Tibial nerve (tissue), 4 donors: ENCODE measurements at regions not wholly inside any gene's neighbourhood (a gene's known extent, or its start where the extent isn't known, plus 50 kb on each side); places are given as distances from the start of the nearest gene placed in this dataset.

ENCODE experiments used
- CTCF ChIP-seq, 5 experiments: fragments of 200-600 bp in 3 of 5; fragments of 450-650 bp in 2 of 5; sonication (generic) in 3 of 5; IDR thresholded peaks; one replicate each; pipeline ENCODE4 v1.5.1; 2016 to 2019; ENCODE audit warnings: antibody characterized with exemption in 5 of 5, mild to moderate bottlenecking in 3 of 5, moderate library complexity in 2 of 5
- EP300 ChIP-seq, 2 donors: sonication (generic); formaldehyde crosslinking; IDR thresholded peaks; one replicate each; pipeline ENCODE4 v1.6.1; 2017; ENCODE audit warnings: antibody characterized with exemption in 2 of 2, mild to moderate bottlenecking in 1 of 2
- POLR2A ChIP-seq, 2 donors: fragments of 450-650 bp; IDR thresholded peaks; one replicate each; pipeline ENCODE4 v1.6.1; 2017; ENCODE audit warnings: antibody characterized with exemption in 2 of 2, mild to moderate bottlenecking in 2 of 2, moderate library complexity in 2 of 2

- TF ChIP-seq CTCF (IDR thresholded peaks at IDR 0.05) = no peak
- no peak for TF ChIP-seq POLR2A (IDR thresholded peaks at IDR 0.05)
- no peak for TF ChIP-seq EP300 (IDR thresholded peaks at IDR 0.05)
Measured at GRCh38 chr5:4130819-4131218, 535.2 kb downstream of the IRX1 start.
